ENCODE measurements at regions not wholly inside any gene's neighbourhood (a gene's known extent, or its start where the extent isn't known, plus 50 kb on each side); places are given as distances from the start of the nearest gene placed in this dataset.
"Not testable (repeated sequence)": the region's sequence is repeated elsewhere in the genome, so short reads cannot be mapped to it uniquely, and the experiment has no call there.

DNA sequence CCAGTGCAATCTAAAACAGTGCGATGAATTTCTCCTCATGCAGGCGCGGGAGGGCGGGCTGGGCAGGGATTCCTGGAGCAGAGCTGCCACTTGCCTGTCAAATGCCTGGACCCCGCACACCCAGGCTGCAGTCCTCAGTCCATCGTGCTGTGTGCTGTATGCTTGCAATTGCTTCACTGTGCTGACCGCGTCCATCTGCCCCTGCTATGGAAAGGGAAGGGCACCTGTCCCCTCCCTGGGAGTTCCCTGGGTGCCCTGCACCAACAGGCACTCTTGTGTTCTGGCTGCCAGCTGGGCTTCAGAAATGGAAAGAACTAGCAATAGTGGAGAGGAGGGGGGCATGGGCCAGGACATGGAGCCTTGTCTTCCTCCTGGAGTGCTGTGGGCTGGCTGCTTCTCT is 185.4 kb upstream of the B3GAT1 start:
- no peak for TF ChIP-seq CTCF (IDR thresholded peaks at IDR 0.05)
- no peaks in the 10 kb centered on the region for H3K79me2 ChIP-seq
- H3K4me2 ChIP-seq (ENCODE audit: low read length) = no peak overlapping the region
- H3K9me3 ChIP-seq (ENCODE audit: control insufficient read depth, low read length) = no peaks in the 10 kb centered on the region
- H3K4me1 ChIP-seq = no peaks in the 10 kb centered on the region
- H2AFZ ChIP-seq = no peak overlapping the region
- H3K4me3 ChIP-seq (ENCODE audit: low read depth, low read length) = no peak overlapping the region
- no peaks in the 10 kb centered on the region for H3K36me3 ChIP-seq (ENCODE audit: control insufficient read depth, insufficient read depth, low read length)
- no peak overlapping the region for H3K27ac ChIP-seq
- no peak overlapping the region for H3K9ac ChIP-seq
- H3K27me3 ChIP-seq (ENCODE audit: control insufficient read depth, insufficient read depth, low read length) = no peaks in the 10 kb centered on the region

GRCh38 chr11:134596404-134596803 is 184.4 kb upstream of the B3GAT1 start:
- no peak overlapping the region for H3K4me2 ChIP-seq (ENCODE audit: low read length)
- no peaks in the 10 kb centered on the region for H3K79me2 ChIP-seq
- H3K27ac ChIP-seq = no peak overlapping the region
- H3K9ac ChIP-seq = no peak overlapping the region
- H3K36me3 ChIP-seq (ENCODE audit: control insufficient read depth, insufficient read depth, low read length) = no peaks in the 10 kb centered on the region
- no peak for TF ChIP-seq CTCF (IDR thresholded peaks at IDR 0.05)
- H3K4me1 ChIP-seq = no peaks in the 10 kb centered on the region
- H3K27me3 ChIP-seq (ENCODE audit: control insufficient read depth, insufficient read depth, low read length) = no peaks in the 10 kb centered on the region
- H3K4me3 ChIP-seq (ENCODE audit: low read depth, low read length) = no peak overlapping the region
- no peak overlapping the region for H2AFZ ChIP-seq
- no peaks in the 10 kb centered on the region for H3K9me3 ChIP-seq (ENCODE audit: control insufficient read depth, low read length)

- Histone ChIP-seq H3K79me2 (no peaks in the 10 kb centered on the region), H3K4me2 (ENCODE audit: low read length) (no peak overlapping the region), H3K4me3 (ENCODE audit: low read depth, low read length) (no peak overlapping the region), H3K4me1 (no peaks in the 10 kb centered on the region), H3K36me3 (ENCODE audit: control insufficient read depth, insufficient read depth, low read length) (no peaks in the 10 kb centered on the region), H3K27me3 (ENCODE audit: control insufficient read depth, insufficient read depth, low read length) (no peaks in the 10 kb centered on the region), H2AFZ (no peak overlapping the region), H3K9me3 (ENCODE audit: control insufficient read depth, low read length) (no peaks in the 10 kb centered on the region), H3K27ac (no peak overlapping the region), H3K9ac (no peak overlapping the region)
- no peak for TF ChIP-seq CTCF (IDR thresholded peaks at IDR 0.05)
Observed at GRCh38 chr11:134592391-134592990, 180.4 kb upstream of the B3GAT1 start.

GRCh38 chr11:134591338-134591737 is 179.3 kb upstream of the B3GAT1 start:
- Histone ChIP-seq H3K27me3 (ENCODE audit: control insufficient read depth, insufficient read depth, low read length) (no peaks in the 10 kb centered on the region), H3K4me2 (ENCODE audit: low read length) (no peak overlapping the region), H2AFZ (no peak overlapping the region), H3K4me3 (ENCODE audit: low read depth, low read length) (no peak overlapping the region), H3K9me3 (ENCODE audit: control insufficient read depth, low read length) (no peaks in the 10 kb centered on the region), H3K79me2 (no peaks in the 10 kb centered on the region), H3K36me3 (ENCODE audit: control insufficient read depth, insufficient read depth, low read length) (no peaks in the 10 kb centered on the region), H3K4me1 (no peaks in the 10 kb centered on the region), H3K9ac (no peak overlapping the region), H3K27ac (no peak overlapping the region)
- no peak for TF ChIP-seq CTCF (IDR thresholded peaks at IDR 0.05)

DNA sequence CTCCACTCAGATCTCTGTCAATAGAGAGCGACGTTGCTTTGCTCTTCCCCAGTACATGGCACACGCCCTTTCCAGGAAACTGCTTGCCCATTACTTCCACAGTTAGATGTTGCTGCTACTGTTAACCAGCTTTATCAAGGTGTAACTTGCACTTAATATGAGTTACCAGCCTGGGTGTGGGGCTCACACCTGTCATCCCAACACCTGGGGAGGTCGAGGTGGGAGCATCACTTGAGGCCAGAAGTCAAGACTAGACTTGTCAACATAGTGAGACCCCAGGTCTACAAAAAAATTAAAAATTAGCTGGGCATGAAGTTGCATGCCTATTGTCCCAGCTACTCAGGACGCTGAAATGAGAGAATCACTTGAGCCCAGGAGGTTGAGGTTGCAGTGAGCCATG is 177.1 kb upstream of the B3GAT1 start:
- Histone ChIP-seq H3K79me2 (no peaks in the 10 kb centered on the region), H3K27me3 (ENCODE audit: control insufficient read depth, insufficient read depth, low read length) (no peaks in the 10 kb centered on the region), H3K9me3 (ENCODE audit: control insufficient read depth, low read length) (no peaks in the 10 kb centered on the region), H3K36me3 (ENCODE audit: control insufficient read depth, insufficient read depth, low read length) (no peaks in the 10 kb centered on the region), H3K27ac (no peak overlapping the region), H3K4me3 (ENCODE audit: low read depth, low read length) (no peak overlapping the region), H3K4me2 (ENCODE audit: low read length) (no peak overlapping the region), H3K9ac (no peak overlapping the region), H3K4me1 (no peaks in the 10 kb centered on the region), H2AFZ (no peak overlapping the region)
- no peak for TF ChIP-seq CTCF (IDR thresholded peaks at IDR 0.05)

GRCh38 chr11:134588460-134589110 is 176.5 kb upstream of the B3GAT1 start:
- not testable (repeated sequence) for H3K9ac ChIP-seq; H3K79me2 ChIP-seq; H3K4me2 ChIP-seq (ENCODE audit: low read length); H3K9me3 ChIP-seq (ENCODE audit: control insufficient read depth, low read length); H3K27me3 ChIP-seq (ENCODE audit: control insufficient read depth, insufficient read depth, low read length); H3K27ac ChIP-seq; H3K4me3 ChIP-seq (ENCODE audit: low read depth, low read length); H2AFZ ChIP-seq; H3K36me3 ChIP-seq (ENCODE audit: control insufficient read depth, insufficient read depth, low read length); H3K4me1 ChIP-seq

All from parathyroid adenoma (tissue), 2 donors.